ENCODE measurements at regions not wholly inside any gene's neighbourhood (a gene's known extent, or its start where the extent isn't known, plus 50 kb on each side); places are given as distances from the start of the nearest gene placed in this dataset.

DNA sequence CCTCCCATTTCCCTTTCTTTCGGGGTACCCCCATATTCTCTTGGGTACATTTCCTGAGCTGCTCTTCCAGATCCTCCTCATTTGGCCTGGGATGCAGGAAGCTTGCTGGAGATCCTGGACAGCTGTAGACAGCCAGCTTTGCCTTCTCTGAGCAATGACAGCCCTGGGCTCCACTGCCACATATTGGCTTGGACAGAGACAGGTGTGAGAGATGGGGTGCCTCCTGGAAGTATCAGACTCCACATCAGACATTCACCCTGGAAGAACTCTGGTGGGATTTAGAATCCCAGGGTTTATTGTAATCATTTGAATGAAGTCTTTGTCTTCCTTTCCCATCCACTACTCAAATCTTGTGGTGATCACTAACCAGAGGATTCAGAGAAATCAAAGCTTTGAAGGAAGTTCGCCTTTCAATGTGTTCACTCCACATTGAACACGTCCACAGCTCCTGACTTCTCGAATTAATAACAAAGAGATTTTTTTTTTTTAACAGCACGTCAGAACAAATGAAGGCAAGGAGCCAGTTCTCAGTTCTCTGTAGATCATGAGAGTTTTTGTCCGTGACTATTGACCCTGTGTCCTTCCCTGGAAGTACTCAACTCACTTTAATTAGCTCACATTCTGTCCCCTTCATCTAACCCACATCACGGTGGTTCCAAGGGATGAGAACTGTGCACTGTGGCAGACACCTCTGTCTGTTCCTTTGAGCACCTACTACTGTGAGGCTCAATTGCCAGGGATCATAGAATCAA is 377.6 kb upstream of the TRIB2 start:
- DNase-seq (ENCODE audit: low read depth in 2 of 2, low spot score in 1 of 2), result no peak

DNA sequence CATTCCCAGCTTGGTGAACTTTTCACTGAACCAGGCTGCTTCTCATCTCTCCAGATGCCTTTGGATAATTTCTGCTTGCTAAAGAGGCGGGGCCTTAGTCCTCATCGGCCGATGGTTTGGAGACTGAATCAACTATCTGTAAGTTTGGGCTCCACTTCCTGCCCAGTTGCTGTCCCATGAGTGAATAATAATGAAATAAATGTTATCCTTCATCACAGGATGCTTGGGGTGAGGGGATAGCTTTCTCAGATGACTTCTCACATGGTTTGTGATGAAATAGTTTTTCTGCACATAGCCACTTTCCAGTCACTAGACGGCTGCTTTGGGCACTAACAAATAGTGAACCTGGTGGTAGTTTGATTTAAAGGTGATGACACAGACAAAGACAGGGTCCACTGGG is 376.6 kb upstream of the TRIB2 start:
- DNase-seq (ENCODE audit: low read depth in 2 of 2, low spot score in 1 of 2), result no peak

DNA sequence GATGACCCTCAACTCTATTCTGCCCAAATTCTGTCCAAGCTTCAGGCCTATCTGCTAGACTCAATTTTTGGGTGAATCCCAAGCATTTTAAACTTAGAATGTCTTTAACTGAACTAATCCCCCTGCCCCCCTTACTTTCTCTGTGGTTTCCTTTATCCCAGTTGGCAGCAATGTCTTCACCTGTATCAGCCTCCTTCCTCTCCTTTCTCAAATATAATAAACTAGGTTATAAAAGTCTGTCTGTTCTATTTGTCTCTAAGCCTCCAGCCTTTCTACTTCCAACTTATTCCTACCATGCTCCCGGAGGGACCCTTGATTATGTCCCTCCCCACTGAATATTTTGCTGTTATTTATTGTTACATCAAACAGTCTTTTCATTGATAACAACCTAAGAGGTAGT is 375.5 kb upstream of the TRIB2 start:
- DNase-seq (ENCODE audit: low read depth in 2 of 2, low spot score in 1 of 2), result no peak

DNA sequence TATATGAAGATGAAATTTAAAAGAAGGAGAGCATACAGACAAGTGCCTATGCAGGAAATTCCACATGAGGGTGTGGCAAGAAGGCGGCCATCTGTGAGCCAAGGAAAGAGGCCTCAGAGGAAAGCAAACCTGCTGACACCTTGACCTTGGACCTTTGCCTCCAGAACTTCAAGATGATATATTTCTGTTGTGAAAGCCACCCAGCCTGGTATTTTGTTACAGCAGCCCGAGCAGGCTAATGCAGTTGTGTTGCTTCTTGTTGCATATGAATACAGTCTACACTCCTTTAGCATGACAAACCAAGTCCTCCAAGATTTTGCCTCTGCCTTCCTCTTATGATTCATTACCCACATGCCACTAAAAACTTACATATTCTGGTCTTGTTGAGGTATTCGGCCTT is 374.8 kb upstream of the TRIB2 start:
- no peak for DNase-seq (ENCODE audit: low read depth in 2 of 2, low spot score in 1 of 2)

DNA sequence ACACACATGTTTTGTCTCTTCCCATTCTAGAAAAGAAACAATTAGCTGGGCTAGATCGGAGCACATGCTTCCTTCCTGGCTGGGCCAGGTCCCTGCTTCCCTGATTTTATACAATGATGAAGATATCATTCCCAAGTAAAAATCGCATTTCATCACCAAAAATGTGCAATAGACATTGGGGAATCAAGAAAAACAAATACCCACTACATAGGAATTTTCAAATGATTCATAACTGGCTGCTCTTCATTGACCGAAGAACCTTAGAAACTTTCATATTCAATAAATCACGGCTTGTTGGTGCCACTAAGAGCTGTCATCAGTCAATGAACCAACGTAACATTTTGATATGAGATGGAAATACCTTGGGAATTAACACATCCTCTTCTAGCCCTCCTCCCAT is 373.6 kb upstream of the TRIB2 start:
- DNase-seq (ENCODE audit: low read depth in 2 of 2, low spot score in 1 of 2), result no peak

DNA sequence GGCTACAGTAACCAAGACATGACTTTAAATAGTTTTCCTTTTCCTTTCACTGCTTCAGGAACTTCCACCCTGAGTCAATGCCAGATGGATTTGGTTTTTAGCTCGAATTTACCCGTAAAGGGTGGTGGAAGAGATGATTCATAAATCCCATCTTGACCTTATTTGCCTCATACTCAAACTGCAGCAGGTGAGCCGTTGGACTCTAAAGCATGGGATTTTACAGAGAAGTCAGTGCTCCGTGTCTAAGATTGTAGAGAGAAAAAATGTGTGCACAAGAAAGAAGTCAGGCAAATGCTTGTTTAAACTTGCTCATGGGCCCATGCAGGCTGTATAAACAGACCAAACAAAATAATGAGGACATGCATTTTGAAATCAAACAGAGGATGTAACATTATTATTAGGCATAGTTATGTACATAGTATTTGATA is 369.7 kb upstream of the TRIB2 start:
- DNase-seq (ENCODE audit: low read depth in 2 of 2, low spot score in 1 of 2), result no peak

DNA sequence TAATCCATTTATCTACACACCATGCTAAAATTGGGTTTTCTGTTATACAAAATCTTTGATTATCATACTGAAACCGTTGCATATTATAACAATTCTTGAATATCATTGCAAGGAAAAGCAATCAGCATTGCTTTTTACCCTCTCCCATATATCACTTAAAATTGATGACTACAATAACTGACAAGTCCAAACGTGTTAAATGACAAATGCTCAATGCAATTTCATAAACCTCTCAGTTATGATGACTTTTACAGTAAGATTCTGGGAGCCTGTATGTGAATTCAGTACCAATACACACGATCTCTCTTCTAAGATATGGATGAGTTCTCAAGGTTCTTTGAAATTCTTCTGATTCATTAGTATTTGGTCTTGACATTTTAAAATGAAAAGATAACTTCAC is 368.5 kb upstream of the TRIB2 start:
- DNase-seq (ENCODE audit: low read depth in 2 of 2, low spot score in 1 of 2), result no peak

DNA sequence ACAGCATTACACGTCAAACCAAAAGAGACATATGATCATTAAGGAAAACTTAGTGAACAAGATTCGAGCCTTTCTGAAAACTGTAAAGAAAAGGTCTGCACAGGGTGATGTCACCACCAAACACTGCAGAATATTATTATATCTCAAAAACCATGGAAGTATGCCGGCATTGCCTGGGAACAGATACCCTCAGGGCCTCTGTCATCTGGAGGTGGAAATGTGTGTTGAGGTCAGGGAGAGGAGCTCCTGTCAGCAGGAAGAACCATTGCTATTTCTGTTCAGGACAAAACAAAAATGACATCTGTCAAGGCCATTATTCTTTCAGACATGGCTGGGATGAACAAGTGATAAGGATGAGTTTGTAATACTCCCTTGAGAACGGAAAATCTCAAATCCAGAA is 365.9 kb upstream of the TRIB2 start:
- no peak for DNase-seq (ENCODE audit: low read depth in 2 of 2, low spot score in 1 of 2)

DNA sequence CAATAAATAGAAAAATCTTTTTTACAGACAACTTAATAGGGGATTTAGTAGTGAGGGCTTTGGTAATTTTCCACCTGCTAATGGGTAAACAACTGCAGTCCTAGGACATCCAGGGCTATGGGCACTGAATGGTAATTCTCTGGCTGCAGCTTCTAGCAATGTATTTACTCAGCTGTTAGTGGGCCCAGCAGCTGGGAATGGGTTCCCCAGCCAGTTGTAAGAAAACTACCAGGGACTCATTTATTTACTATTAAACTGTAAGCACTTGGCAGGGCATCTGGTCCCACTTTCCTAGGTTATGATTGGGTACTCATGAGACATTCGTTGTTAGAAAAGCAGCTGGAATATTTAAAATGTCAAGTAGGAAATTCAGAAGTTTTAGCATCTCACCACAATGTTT is 363.8 kb upstream of the TRIB2 start:
- DNase-seq (ENCODE audit: low read depth in 2 of 2, low spot score in 1 of 2), result no peak

DNA sequence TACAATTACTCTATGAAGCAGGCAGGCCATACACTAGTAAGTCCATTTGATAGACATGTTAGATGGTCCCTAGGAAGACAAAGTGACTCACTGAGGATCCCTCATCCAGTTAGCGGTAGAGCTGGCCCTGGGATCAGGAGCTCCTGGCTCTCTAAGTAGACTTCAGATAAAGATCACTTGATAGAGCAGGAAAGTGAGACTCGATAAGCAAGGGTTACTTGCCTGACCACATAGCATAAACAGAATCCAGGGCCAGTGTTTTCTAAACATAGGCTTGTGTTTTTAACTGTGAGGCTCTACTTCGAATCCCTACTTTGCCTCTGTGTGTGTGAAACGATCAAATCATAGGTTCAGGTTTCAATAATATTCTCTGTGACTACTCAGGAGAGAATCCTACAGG is 355.2 kb upstream of the TRIB2 start:
- no peak for DNase-seq (ENCODE audit: low read depth in 2 of 2, low spot score in 1 of 2)

DNA sequence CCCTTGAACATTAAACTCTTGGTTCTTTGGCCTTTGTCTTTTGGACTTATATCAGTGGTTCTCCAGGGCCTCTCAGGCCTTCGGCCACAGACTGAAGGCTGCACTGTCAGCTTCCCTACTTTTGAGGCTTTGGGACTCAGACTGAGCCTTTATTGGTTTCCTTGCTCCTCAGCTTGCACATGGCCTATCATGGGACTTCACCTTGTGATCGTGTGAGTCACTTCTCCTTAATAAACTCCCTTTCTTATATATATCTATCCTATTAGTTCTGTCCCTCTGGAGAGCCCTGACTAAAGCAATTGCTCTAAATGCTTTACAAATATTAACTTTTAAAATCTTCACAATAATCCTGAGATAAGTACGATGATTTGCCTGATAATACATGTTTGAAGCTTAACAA is 353.6 kb upstream of the TRIB2 start:
- no peak for DNase-seq (ENCODE audit: low read depth in 2 of 2, low spot score in 1 of 2)

DNA sequence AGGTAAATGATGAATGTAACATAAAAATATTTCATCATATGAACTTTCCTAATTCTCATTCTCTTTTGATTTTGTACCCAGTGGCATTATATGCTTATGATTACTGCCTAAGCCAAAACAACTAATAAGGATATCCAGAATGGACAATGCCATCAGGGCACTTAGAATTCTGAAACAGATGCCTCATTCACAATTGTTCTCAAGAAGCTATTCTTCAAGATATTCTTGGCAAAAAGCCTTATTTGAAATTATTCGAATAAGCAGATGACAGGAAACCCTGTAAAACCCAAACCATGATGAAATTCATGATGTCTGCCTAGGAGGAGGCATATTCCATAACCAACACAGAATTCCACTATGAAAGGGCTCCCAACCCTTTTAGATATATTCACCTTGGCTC is 353.2 kb upstream of the TRIB2 start:
- no peak for DNase-seq (ENCODE audit: low read depth in 2 of 2, low spot score in 1 of 2)

DNA sequence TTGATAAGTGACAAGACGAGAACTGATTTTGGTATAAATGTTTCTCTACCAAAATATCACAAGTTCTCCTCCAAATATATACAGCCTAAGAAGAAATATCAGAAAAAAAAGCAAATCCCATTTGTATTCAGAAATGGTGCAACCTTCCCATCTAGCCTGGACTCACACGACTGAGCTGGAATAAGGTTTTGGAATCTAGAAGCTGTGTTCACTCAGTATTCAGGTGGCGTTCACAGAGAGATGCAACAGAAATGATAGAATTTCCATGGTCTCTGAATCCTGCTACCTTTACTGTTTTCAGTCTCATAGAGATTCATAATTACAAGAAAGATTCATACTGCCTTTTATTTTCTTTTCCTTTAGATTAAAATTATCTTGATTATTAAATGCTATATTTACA is 347.2 kb upstream of the TRIB2 start:
- no peak for DNase-seq (ENCODE audit: low read depth in 2 of 2, low spot score in 1 of 2)

DNA sequence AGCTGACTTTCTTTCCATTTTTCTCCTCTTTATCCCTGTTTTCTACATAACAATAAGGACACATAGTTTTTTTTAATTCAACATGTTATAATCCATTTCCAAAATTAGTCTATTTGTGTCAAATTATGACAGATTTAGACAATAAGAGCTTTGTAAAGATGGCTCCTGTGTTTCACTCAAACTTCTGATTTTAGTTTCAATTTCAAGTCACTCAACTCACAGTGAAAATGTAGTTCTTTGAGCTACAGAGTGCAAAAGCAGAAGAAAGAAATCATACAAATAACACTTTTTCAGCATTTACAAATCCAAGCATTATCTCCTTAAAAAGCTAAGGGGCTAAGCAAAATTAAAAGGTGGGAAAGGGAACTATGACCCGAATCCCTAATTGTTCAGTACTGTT is 340.7 kb upstream of the TRIB2 start:
- DNase-seq (ENCODE audit: low read depth in 2 of 2, low spot score in 1 of 2), result no peak

DNA sequence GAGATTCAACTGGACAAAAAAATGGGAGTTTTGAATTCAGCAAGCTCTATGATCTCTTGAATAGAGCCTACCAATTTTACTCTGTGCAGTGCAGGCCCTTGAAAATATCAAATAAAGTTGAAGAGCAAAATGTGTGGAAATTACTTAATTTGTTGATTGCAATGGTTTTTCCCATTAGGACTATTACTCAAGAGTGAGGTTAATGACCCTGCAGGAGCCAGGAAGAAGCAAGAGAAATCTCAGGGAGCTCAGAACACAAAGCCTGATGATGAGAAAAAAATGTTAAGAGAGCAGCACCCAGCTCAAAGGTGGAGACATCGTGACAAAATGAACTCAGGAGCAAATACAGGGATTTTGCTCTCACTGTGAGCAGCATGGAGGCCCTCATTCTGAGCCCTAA is 337.6 kb upstream of the TRIB2 start:
- no peak for DNase-seq (ENCODE audit: low read depth in 2 of 2, low spot score in 1 of 2)

DNA sequence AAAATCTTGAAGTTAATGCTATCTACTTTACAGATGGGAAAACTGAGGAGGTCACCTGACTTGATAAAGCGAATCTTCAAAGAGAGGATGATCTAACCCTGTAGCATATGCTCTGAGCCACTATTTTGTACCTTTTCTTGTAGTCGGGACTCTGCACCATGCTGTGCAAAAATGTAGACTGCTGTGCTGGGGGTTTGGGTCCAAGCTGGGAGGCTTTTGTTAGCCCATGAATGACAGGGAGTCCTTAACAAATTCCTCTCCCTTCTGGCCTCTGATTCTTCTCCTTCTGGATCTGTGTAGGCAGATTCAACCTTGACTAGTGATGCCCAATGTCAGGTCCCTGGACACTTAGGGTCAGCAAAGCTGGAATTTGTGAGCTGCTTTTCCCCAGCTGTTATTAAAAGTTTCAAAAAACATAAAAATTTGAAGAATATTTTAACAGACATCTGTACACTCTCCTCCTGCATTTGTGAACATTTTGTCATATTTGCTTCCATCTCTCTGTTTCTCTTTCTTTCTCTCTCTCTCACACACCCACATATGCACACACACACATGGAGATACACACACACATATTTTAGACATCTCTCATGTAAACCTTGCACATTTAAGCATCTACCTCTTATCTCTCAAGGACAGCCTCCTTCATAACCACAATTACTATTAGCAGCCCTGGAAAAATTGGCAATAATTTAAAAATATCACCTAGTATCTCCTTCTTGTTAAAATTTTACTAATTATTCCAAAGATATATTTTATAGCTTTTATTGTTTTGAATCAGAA is 335.0 kb upstream of the TRIB2 start:
- DNase-seq (ENCODE audit: low read depth in 2 of 2, low spot score in 1 of 2), result no peak

DNA sequence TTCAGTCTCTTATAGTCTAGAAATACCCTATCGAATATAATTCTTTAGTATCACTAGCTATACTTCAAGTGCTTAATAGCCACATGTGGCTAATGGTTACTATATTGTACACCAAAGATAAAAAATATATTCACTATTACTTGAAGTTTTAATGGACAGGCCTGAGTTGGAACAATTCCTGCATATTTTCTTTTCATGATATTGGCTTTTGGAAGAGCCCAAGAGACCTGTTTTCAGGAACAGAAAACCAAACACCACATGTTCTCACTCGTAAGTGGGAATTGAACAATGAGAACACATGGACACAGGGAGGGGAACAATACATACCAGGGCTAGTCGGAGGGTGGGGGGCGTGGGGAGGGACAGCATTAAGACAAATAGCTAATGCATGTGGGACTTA is 334.4 kb upstream of the TRIB2 start:
- no peak for DNase-seq (ENCODE audit: low read depth in 2 of 2, low spot score in 1 of 2)

DNA sequence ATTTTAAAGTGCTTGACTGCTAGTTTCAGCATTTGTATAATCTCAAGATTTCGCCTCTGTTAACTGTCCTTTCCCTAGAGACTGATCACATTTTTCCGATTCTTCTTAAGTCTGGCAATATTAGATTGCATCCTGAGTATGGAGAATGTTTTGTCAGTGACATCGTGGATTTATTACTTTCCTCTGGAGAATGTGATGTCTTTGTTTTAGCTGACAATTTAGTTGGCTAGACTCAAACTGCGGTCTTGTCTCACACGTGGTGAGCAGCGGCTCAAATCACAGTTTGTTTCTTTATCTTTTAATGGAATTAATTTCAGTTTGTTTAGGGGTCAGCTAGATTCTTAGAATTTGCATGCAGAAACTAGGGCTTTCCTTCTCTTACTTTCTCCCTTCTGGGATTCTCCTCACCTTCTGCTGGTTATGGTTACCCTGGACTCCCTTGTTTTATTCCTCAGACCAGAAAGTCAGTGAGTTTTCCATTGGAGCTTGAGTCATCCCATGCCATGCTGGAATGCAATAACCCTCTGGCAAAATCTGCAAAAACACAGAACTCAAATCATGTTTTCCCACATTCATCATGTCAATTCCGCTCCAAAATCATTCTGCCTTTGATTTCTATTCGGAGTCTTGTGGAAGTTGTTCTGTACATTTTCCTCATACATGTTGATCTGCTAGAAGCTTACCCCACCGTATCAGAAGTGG is 327.2 kb upstream of the TRIB2 start:
- no peak for DNase-seq (ENCODE audit: low read depth in 2 of 2, low spot score in 1 of 2)

DNA sequence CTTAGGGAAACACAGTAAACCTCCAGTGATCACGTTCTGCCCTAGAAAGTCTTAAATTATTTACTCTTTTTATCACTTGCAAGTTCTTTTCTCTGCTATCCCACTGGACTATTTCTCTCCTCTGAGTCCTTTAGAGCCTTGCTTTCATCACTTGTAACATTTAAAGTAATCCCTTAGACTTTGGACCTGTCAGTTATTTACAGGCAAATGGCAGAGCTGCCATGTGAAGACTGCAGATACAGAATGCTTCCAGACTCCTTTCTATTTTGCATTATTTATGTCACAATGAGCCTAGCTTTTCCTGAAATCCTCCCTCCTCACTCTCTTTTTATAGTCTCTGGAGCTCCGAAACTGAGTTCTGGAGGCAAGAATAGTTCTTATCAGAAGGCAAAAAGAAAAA is 325.6 kb upstream of the TRIB2 start:
- DNase-seq (ENCODE audit: low read depth in 2 of 2, low spot score in 1 of 2), result no peak

DNA sequence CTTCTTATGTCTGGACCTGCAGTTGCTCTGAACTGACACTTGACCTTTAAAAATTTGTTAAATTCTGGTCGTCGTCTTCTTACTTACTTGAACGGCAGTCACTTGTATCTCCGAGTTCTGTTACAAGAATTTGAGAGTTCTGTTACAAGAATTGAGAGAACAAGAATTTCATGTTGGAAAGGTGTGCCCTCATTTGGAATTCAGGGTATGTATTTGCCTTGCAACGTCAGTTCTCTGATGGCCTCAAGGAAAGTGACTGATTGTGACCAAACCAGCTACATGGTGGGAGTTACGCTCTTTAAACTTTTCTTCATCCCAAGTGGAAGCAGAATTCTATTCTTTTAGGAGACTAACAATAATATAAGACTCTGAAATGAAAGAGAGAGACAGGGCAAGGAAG is 320.0 kb upstream of the TRIB2 start:
- no peak for DNase-seq (ENCODE audit: low read depth in 2 of 2, low spot score in 1 of 2)

DNA sequence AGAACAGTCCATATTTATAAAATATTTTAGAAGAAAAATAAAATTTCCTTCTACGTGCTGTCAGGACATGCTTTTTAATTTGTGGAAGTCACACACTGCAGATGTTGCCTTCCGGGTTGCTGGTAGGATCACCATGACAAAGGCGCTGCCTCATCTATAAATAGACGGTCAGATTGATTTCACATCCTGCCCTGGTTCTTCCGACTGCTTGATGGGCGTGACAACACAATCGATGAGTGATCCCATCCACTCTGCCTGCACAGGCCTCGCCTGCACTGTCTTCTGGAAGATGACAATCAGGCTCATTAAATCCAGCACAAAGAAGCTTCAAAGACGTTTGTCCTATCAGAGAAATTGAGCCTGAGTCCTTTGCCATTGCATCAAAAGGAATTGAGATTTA is 318.9 kb upstream of the TRIB2 start:
- DNase-seq (ENCODE audit: low read depth in 2 of 2, low spot score in 1 of 2), result no peak

DNA sequence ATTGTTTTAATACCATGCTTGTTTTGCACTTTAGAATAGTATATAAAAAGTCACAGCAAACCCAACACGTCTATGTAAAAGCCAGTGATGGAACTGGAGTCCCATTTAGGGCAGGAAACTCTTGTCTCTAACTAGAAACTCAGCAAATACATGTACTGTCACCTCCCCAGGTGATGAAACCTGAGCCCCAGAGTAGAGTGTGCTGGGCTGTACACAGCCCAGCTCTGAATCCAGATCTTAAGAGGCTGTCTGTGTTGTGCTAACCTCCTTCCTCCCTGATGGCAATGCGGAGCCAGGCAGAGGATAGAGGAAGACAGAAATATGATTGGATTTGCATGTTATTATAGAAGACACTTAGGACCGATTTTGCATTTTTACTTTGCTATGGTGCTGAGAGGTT is 317.5 kb upstream of the TRIB2 start:
- no peak for DNase-seq (ENCODE audit: low read depth in 2 of 2, low spot score in 1 of 2)
